WTC11 (cell line): ENCODE measurements at regions not wholly inside any gene's neighbourhood (a gene's known extent, or its start where the extent isn't known, plus 50 kb on each side); places are given as distances from the start of the nearest gene placed in this dataset.

Experiments used
- ATAC-seq: fragments of 200-7000 bp; cut with Tn5 transposase; 2 replicates; pipeline ENCODE4 v1.10.0; 2021; ENCODE audit warnings: mild to moderate bottlenecking, moderate library complexity
- CTCF ChIA-PET: fragments of 300-600 bp; sonication (Branson Sonifier 250); formaldehyde crosslinking; loops from one replicate; lab custom pipeline; 2021; ENCODE audit warnings: antibody characterized with exemption; lab: Charles Lee
- POLR2A ChIA-PET: fragments of 350-600 bp; sonication (Branson Sonifier 250); formaldehyde crosslinking; loops from one replicate; lab custom pipeline; 2021; ENCODE audit warnings: antibody characterized with exemption; lab: Charles Lee
- DNase-seq: peaks from one replicate; pipeline ENCODE4 v3.0.0; 2021; ENCODE audit warnings: low spot score
- H3K27ac Mint-ChIP-seq: 2 replicates; pipeline ENCODE4 v1.8.0; 2021; ENCODE audit warnings: mixed read lengths
- H3K27me3 Mint-ChIP-seq: 2 replicates; pipeline ENCODE4 v1.8.0; 2021; ENCODE audit warnings: low read depth, mild to moderate bottlenecking, moderate library complexity, mixed read lengths
- H3K36me3 Mint-ChIP-seq: 2 replicates; pipeline ENCODE4 v1.8.0; 2021; ENCODE audit warnings: mixed read lengths
- H3K4me1 Mint-ChIP-seq: 2 replicates; pipeline ENCODE4 v1.8.0; 2022; ENCODE audit warnings: mixed read lengths
- H3K4me3 Mint-ChIP-seq: 2 replicates; pipeline ENCODE4 v1.8.0; 2021; ENCODE audit warnings: mild to moderate bottlenecking, moderate library complexity, mixed read lengths
- H3K9me3 Mint-ChIP-seq: 2 replicates; pipeline ENCODE4 v1.8.0; 2021; ENCODE audit warnings: mixed read lengths
- ATF2 ChIP-seq: sonication (generic); formaldehyde crosslinking; IDR thresholded peaks from 2 replicates; pipeline ENCODE4 v1.8.1; 2022; ENCODE audit warnings: low read depth, missing genetic modification reagents, borderline replicate concordance
- CTCF ChIP-seq: fragments of 200-600 bp; IDR thresholded peaks from 2 replicates; pipeline ENCODE4 v1.8.0; 2022; ENCODE audit warnings: antibody characterized with exemption
- ESRRA ChIP-seq: sonication (generic); formaldehyde crosslinking; IDR thresholded peaks from 2 replicates; pipeline ENCODE4 v1.8.1; 2022; ENCODE audit warnings: mild to moderate bottlenecking, missing genetic modification reagents, borderline replicate concordance
- FOXP1 ChIP-seq: sonication (generic); formaldehyde crosslinking; IDR thresholded peaks from 2 replicates; pipeline ENCODE4 v1.8.0; 2022; ENCODE audit warnings: missing genetic modification reagents, mild to moderate bottlenecking, moderate library complexity, borderline replicate concordance
- GRHL2 ChIP-seq: fragments of 250-450 bp; sonication (Bioruptor Pico); IDR thresholded peaks from 2 replicates; pipeline ENCODE4 v1.8.0; 2022; ENCODE audit warnings: mild to moderate bottlenecking, moderate library complexity; ENCODE audit not compliant: insufficient replicate concordance, severe bottlenecking
- HMGA2 ChIP-seq: fragments of 250-450 bp; sonication (Bioruptor Pico); IDR thresholded peaks from 2 replicates; pipeline ENCODE4 v1.4.0; 2021; ENCODE audit warnings: mild to moderate bottlenecking, moderate library complexity
- JAZF1 ChIP-seq: fragments of 250-450 bp; sonication (Bioruptor Pico); IDR thresholded peaks from 2 replicates; pipeline ENCODE4 v1.9.0; 2021; ENCODE audit warnings: moderate library complexity, mild to moderate bottlenecking, inconsistent platforms
- KAT7 ChIP-seq: sonication (generic); formaldehyde crosslinking; IDR thresholded peaks from 2 replicates; pipeline ENCODE4 v1.8.1; 2023; ENCODE audit warnings: missing genetic modification reagents, mild to moderate bottlenecking, borderline replicate concordance
- MYBL2 ChIP-seq: sonication (generic); formaldehyde crosslinking; IDR thresholded peaks from 2 replicates; pipeline ENCODE4 v1.8.1; 2023; ENCODE audit warnings: mild to moderate bottlenecking, moderate library complexity, missing genetic modification reagents
- NFATC4 ChIP-seq: fragments of 250-450 bp; sonication (Bioruptor Pico); IDR thresholded peaks from 2 replicates; pipeline ENCODE4 v1.9.0; 2021; ENCODE audit warnings: mild to moderate bottlenecking
- NFE2L1 ChIP-seq: sonication (generic); formaldehyde crosslinking; IDR thresholded peaks from 2 replicates; pipeline ENCODE4 v1.8.1; 2023; ENCODE audit warnings: missing genetic modification reagents
- NFYB ChIP-seq: sonication (generic); formaldehyde crosslinking; conservative IDR thresholded peaks from 2 replicates; pipeline ENCODE4 v1.8.0; 2022; ENCODE audit warnings: low read depth, missing genetic modification reagents
- NR1H2 ChIP-seq: sonication (generic); formaldehyde crosslinking; IDR thresholded peaks from 2 replicates; pipeline ENCODE4 v1.9.0; 2021; ENCODE audit warnings: mild to moderate bottlenecking, moderate library complexity, missing genetic modification reagents
- NR3C1 ChIP-seq: sonication (generic); formaldehyde crosslinking; conservative IDR thresholded peaks from 2 replicates; pipeline ENCODE4 v1.8.1; 2023; ENCODE audit warnings: low read depth, mild to moderate bottlenecking, missing genetic modification reagents
- PRDM15 ChIP-seq: sonication (generic); formaldehyde crosslinking; IDR thresholded peaks from 2 replicates; pipeline ENCODE4 v1.8.0; 2022; ENCODE audit warnings: missing genetic modification reagents
- PRRX2 ChIP-seq: fragments of 250-450 bp; sonication (Bioruptor Pico); IDR thresholded peaks from 2 replicates; pipeline ENCODE4 v1.8.0; 2021; ENCODE audit warnings: mild to moderate bottlenecking
- SMAD3 ChIP-seq: sonication (generic); formaldehyde crosslinking; IDR thresholded peaks from 2 replicates; pipeline ENCODE4 v1.8.0; 2022; ENCODE audit warnings: missing genetic modification reagents, mild to moderate bottlenecking, borderline replicate concordance
- TEAD4 ChIP-seq: sonication (generic); formaldehyde crosslinking; IDR thresholded peaks from 2 replicates; pipeline ENCODE4 v1.8.0; 2022; ENCODE audit warnings: mild to moderate bottlenecking, missing genetic modification reagents
- TP53 ChIP-seq: sonication (generic); formaldehyde crosslinking; IDR thresholded peaks from 2 replicates; pipeline ENCODE4 v1.8.1; 2023; ENCODE audit warnings: mild to moderate bottlenecking, missing genetic modification reagents
- USF1 ChIP-seq: sonication (generic); formaldehyde crosslinking; IDR thresholded peaks from 2 replicates; pipeline ENCODE4 v1.8.0; 2022; ENCODE audit warnings: mild to moderate bottlenecking, missing genetic modification reagents
- ZNF219 ChIP-seq: sonication (generic); formaldehyde crosslinking; IDR thresholded peaks from 2 replicates; pipeline ENCODE4 v1.8.0; 2023; ENCODE audit warnings: missing genetic modification reagents, mild to moderate bottlenecking, borderline replicate concordance
- ZNF281 ChIP-seq: sonication (generic); formaldehyde crosslinking; IDR thresholded peaks from 2 replicates; pipeline ENCODE4 v1.8.0; 2023; ENCODE audit warnings: mild to moderate bottlenecking, missing genetic modification reagents
- ZNF317 ChIP-seq: sonication (generic); formaldehyde crosslinking; IDR thresholded peaks from 2 replicates; pipeline ENCODE4 v1.8.1; 2023; ENCODE audit warnings: low read depth, mild to moderate bottlenecking, moderate library complexity, missing genetic modification reagents, borderline replicate concordance
- ZSCAN18 ChIP-seq: fragments of 250-450 bp; sonication (Bioruptor Pico); IDR thresholded peaks from 2 replicates; pipeline ENCODE4 v2.1.2; 2022; ENCODE audit warnings: mild to moderate bottlenecking, moderate library complexity

- Mint-ChIP-seq H3K4me1 (peaks cover 12% of the 10 kb centered on the region), H3K27me3 (no peaks in the 10 kb centered on the region), H3K36me3 (no peaks in the 10 kb centered on the region), H3K27ac (no peak overlapping the region), H3K4me3 (no peak overlapping the region), H3K9me3 (peaks cover 4% of the 10 kb centered on the region; the same call in 1 of the 2 replicates)
- ChIA-PET POLR2A (no interaction called here), CTCF (no interaction called here)
- ATAC-seq = peak; percentile 59
- no peak for DNase-seq
- TF ChIP-seq TP53 (CRISPR knock-in tag) = no peak
- TF ChIP-seq ZSCAN18 (CRISPR knock-in tag) = no peak
- no peak for TF ChIP-seq FOXP1 (CRISPR knock-in tag)
- no peak for TF ChIP-seq NFYB
- no peak for TF ChIP-seq ZNF317 (CRISPR knock-in tag)
- no peak for TF ChIP-seq ZNF281
- no peak for TF ChIP-seq NFE2L1 (CRISPR knock-in tag)
- TF ChIP-seq ESRRA = no peak
Measured at GRCh38 chr5:125870256-125870655, 553.0 kb upstream of the GRAMD2B start.

- Mint-ChIP-seq H3K36me3 (no peaks in the 10 kb centered on the region), H3K4me3 (no peak overlapping the region), H3K9me3 (peaks cover 4% of the 10 kb centered on the region; the same call in 1 of the 2 replicates), H3K27ac (no peak overlapping the region), H3K27me3 (no peaks in the 10 kb centered on the region), H3K4me1 (peaks cover 20% of the 10 kb centered on the region)
- CTCF ChIA-PET = no interaction called here
- DNase-seq (no peak), ATAC-seq (no peak)
- POLR2A ChIA-PET = no interaction called here
- TF ChIP-seq SMAD3 (CRISPR knock-in tag) (no peak), NR3C1 (CRISPR knock-in tag) (no peak), PRRX2 (CRISPR knock-in tag) (no peak), MYBL2 (no peak), ZNF219 (CRISPR knock-in tag) (no peak), ATF2 (CRISPR knock-in tag) (no peak), NFATC4 (CRISPR knock-in tag) (no peak), TEAD4 (CRISPR knock-in tag) (no peak), NR1H2 (CRISPR knock-in tag) (no peak), USF1 (no peak), CTCF (no peak), KAT7 (CRISPR knock-in tag) (no peak), GRHL2 (CRISPR knock-in tag) (no peak), HMGA2 (CRISPR knock-in tag) (no peak), PRDM15 (CRISPR knock-in tag) (no peak), JAZF1 (no peak)
- TF ChIP-seq, all 79 proteins: peak for 0
Measured at GRCh38 chr5:125874057-125874456, 549.2 kb upstream of the GRAMD2B start.
